Left lobe of liver (tissue), 2 donors: ENCODE measurements at regions not wholly inside any gene's neighbourhood (a gene's known extent, or its start where the extent isn't known, plus 50 kb on each side); places are given as distances from the start of the nearest gene placed in this dataset.

Source experiments
- ATAC-seq: fragments of 200-7000 bp; cut with Tn5 transposase; one replicate; pipeline ENCODE4 v1.9.1; 2020; ENCODE audit warnings: mild to moderate bottlenecking, moderate library complexity
- DNase-seq: peaks from one replicate; pipeline ENCODE4 v3.0.0-alpha.2; 2020; ENCODE audit warnings: low spot score
- donor health status: DM: no; HTN: no; CAD: no; lungs with moderate emphysema.
- donor health status: DM: no; HTN: yes; CAD: no.

DNA sequence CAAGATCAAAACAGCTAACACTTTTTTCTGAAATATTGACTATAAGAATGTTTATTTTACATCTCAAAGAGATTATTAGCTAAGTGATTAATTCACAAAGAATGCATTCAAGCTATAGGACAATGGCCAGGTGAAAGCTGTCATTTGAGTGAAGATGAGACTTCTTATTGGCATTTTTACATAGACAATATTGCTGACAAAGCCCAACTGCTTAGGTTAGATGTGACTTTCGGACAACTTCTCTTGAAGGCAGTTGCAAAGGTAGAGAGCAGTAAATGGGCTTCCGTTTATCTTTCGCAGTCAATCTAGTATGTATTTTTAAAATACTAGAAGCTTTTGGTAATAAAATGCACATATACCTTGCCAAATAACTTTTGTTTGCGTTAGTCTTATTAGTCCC is 1041.3 kb downstream of the AMY1C start:
- ATAC-seq (no peak), DNase-seq (no peak)

GRCh38 chr1:104794035-104794434 is 1044.3 kb downstream of the AMY1C start:
- ATAC-seq (no peak), DNase-seq (no peak)

GRCh38 chr1:104795931-104796330 is 1046.2 kb downstream of the AMY1C start:
- no peak for DNase-seq
- no peak for ATAC-seq

- no peak for DNase-seq
- no peak for ATAC-seq
These were observed 1048.3 kb downstream of the AMY1C start for GRCh38 chr1:104797982-104798381.

DNA sequence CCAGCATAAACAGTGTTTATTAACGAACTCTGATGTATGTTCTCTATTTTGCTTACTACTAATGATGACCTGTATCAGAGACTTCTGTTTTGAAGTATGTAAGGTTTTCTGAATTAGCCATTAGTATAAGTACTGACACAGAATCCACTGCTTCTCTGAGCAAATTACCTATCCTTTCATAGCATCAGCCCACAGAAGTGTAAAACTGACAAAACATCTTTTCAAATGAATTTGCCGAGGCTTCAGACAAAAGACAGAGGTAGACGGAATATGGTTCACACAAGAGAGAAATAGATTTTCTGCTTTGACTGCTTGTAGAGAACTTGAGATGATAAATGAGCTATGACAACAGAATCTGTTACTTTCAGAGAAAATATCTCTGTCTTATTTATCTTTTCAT is 1051.6 kb downstream of the AMY1C start:
- no peak for ATAC-seq

DNA sequence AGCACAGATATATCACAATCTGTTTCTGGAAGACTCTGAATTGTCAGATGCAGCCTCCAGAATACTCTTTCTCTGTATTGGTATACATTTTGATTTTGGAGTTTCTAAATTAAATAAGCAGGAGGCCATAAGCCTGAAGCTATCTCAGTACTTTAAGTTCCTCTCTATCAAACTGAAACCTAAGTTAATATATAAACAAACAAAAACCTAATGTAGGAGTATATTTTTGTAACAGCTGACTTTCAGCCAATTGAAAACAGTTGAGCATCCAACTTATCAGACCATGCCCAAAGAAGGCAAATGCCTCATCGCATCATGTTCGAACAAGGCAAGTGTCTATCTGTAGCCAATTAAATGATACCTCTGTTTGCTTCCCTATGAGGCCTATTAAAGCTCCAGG is 1054.4 kb downstream of the AMY1C start:
- ATAC-seq (no peak), DNase-seq (no peak)

More for the DNA sequence above, 1051.6 kb downstream of the AMY1C start:
- no peak for DNase-seq

DNA sequence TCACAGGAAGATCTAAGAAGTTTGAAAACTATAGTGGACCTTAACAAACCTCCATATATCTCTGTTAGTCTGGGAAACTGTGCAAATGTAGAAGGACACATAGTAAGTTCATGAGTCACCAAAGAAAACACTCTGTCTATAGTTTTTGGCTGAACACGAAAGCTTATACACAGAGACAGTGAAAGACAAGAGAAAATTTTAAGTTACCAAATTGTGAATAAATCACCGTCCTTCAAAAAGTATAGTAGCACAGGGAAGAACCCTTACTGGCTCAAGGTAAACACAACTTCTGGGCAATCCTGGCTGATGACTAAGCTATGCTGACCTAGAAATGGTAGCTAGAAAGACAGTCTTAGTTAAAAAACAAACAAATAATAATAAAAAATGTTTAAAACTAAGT is 1057.9 kb downstream of the AMY1C start:
- ATAC-seq: no peak
- no peak for DNase-seq

DNA sequence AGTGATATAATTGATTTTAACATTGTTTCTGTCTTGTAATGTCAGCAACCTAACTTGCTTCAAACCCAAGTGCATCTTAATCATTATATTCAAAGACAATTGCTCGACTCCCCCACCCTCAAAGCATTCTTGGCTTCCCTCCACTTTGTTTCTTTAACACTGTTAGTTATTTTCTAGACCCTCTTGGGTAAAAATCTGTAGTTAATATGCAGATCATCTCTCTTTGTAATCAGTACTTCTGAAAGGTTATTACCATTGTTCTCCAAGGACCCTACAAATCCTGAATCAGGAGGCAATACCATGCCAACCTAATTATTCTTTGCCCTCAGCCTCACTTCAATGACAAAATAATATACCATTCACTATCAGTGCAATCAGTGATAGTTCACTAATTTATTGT is 1075.7 kb downstream of the AMY1C start:
- ATAC-seq: no peak
- no peak for DNase-seq

DNA sequence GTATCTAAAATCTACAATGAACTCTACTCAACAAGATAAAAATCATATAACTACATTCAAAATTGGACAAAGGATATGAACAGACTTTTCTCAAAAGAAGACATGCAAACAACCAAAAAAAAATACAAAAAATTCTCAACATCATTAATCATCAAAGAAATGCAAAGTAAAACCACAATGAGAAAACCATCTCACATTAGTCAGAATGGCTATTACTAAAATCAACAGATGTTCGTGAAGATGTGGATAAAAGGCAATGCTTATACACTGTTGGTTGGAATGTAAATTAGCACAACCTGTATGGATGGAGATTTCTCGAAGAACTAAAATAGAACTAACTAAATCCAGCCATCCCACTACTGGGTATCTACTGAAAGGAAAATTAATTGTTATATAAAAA is 1080.8 kb downstream of the AMY1C start:
- no peak for DNase-seq

GRCh38 chr1:104852151-104852550 is 1102.5 kb downstream of the AMY1C start:
- ATAC-seq (no peak), DNase-seq (no peak)

More for the DNA sequence above, 1080.8 kb downstream of the AMY1C start:
- ATAC-seq: no peak

GRCh38 chr1:104853276-104853675 is 1103.6 kb downstream of the AMY1C start:
- DNase-seq (no peak), ATAC-seq (no peak)

- DNase-seq (no peak), ATAC-seq (no peak)
These were observed 1104.8 kb downstream of the AMY1C start for GRCh38 chr1:104854529-104854928.

GRCh38 chr1:104855550-104855949 is 1105.9 kb downstream of the AMY1C start:
- DNase-seq (no peak), ATAC-seq (no peak)

DNA sequence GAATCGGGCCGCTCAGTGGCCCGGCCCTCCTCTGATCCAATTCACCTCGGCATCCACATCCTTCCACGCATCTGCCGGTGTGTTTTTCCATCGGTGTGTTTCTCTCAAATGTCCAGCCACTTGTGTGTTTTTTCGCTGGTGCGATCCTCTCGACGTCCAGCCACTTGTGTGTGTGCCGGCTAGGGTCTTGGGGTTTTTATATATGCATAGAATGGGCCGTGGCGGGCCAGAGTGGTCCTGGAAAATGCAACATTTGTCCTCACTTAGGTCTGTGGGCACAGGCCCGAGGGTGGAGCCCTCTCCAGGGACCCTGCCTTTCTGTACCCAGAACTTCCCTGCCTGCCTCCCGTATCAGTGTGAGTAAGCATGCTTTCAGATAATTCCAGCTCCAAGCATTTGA is 1106.4 kb downstream of the AMY1C start:
- no peak for DNase-seq

GRCh38 chr1:104856518-104856917 is 1106.8 kb downstream of the AMY1C start:
- no peak for ATAC-seq
- no peak for DNase-seq

More for the DNA sequence above, 1106.4 kb downstream of the AMY1C start:
- no peak for ATAC-seq

GRCh38 chr1:104868794-104869193 is 1119.1 kb downstream of the AMY1C start:
- ATAC-seq: no peak
- no peak for DNase-seq

DNA sequence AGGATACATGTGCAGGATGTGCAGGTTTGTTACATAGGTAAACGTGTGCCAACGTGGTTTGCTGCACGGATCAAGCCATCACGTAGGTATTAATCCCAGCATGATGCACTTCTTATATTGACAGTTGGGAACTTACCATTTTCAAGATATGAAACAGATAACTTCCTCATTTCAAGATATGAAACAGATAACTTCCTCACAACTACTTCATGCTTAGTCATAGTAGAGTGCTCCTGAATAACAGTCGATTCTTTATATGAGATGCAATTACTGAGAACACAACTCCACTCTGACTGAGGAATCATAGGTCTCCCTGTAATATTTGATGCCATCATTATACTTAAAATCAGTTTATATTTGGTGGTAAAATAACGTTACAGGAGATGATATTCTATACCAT is 1124.3 kb downstream of the AMY1C start:
- DNase-seq: no peak
- ATAC-seq: no peak

- no peak for ATAC-seq
- DNase-seq: no peak
These were observed 1128.7 kb downstream of the AMY1C start for GRCh38 chr1:104878203-104878909.

GRCh38 chr1:104884939-104885338 is 1135.2 kb downstream of the AMY1C start:
- no peak for DNase-seq
- no peak for ATAC-seq

DNA sequence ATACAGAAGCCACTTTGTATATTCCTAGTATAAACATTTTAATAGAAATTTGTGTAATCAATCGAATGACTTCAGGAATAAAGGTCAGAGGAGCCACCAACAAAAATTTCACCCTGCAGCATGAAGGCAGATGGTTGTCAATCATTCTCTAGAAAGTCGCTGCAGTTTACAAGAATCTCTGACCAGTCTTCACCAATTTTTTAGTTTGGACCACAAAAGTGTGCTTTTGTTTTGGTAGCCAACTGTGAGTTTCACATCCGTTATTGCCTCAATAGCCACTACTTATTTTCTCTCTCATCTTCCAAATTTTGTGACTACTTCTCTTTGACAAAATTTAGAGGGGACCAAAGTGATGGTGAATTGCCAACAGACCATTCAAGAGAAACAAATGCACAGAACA is 1155.6 kb downstream of the AMY1C start:
- DNase-seq (no peak), ATAC-seq (no peak)

- ATAC-seq: no peak
- no peak for DNase-seq
These were observed 1156.4 kb downstream of the AMY1C start for GRCh38 chr1:104906141-104906540.

GRCh38 chr1:104919188-104919587 is 1169.5 kb downstream of the AMY1C start:
- DNase-seq: no peak
- no peak for ATAC-seq

GRCh38 chr1:104921525-104921924 is 1171.8 kb downstream of the AMY1C start:
- ATAC-seq (no peak), DNase-seq (no peak)
